Prostate gland (tissue), 2 donors: ENCODE measurements at regions not wholly inside any gene's neighbourhood (a gene's known extent, or its start where the extent isn't known, plus 50 kb on each side); places are given as distances from the start of the nearest gene placed in this dataset.

ENCODE experiments used
- CTCF ChIP-seq, 4 experiments: fragments of 200-600 bp in 2 of 4; fragments of 450-650 bp in 2 of 4; sonication (generic) in 2 of 4; IDR thresholded peaks; 1 replicate in 3 of 4; 2 replicates in 1 of 4; pipeline ENCODE4 v1.5.1; 2016 to 2019; ENCODE audit warnings: antibody characterized with exemption in 4 of 4, mild to moderate bottlenecking in 2 of 4, moderate library complexity in 2 of 4
- POLR2AphosphoS5 ChIP-seq: sonication (generic); formaldehyde crosslinking; IDR thresholded peaks from one replicate; pipeline ENCODE4 v1.6.1; 2017; ENCODE audit warnings: antibody characterized with exemption

GRCh38 chr2:122481244-122481622 is 725.8 kb downstream of the TSN start:
- TF ChIP-seq CTCF (IDR thresholded peaks at IDR 0.05) (no peak), POLR2AphosphoS5 (no peak)
